ENCODE measurements at regions not wholly inside any gene's neighbourhood (a gene's known extent, or its start where the extent isn't known, plus 50 kb on each side); places are given as distances from the start of the nearest gene placed in this dataset.

DNA sequence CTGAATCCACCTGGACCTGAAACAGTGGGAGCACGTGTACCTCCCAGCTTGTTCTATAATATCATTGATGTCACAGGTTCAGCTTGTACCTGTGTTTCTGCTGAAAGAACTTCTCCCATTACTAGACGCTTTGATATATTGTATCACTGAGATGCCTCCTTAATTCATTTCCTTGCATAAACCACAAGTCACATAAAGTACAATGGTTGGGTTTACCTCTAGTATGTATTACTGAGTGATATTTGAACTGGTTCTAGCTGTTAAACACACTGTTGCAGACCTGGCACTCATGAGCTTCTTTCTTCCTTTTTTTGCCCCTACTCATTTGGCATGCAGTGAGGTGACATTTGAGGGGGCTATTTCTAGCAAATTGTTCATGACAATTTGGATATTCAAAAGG, 106.6 kb upstream of the KLF14 start:
- TF ChIP-seq POLR2A (IDR thresholded peaks at IDR 0.05): no peak
- TF ChIP-seq, protein P1, sequence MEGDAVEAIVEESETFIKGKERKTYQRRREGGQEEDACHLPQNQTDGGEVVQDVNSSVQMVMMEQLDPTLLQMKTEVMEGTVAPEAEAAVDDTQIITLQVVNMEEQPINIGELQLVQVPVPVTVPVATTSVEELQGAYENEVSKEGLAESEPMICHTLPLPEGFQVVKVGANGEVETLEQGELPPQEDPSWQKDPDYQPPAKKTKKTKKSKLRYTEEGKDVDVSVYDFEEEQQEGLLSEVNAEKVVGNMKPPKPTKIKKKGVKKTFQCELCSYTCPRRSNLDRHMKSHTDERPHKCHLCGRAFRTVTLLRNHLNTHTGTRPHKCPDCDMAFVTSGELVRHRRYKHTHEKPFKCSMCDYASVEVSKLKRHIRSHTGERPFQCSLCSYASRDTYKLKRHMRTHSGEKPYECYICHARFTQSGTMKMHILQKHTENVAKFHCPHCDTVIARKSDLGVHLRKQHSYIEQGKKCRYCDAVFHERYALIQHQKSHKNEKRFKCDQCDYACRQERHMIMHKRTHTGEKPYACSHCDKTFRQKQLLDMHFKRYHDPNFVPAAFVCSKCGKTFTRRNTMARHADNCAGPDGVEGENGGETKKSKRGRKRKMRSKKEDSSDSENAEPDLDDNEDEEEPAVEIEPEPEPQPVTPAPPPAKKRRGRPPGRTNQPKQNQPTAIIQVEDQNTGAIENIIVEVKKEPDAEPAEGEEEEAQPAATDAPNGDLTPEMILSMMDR (IDR thresholded peaks at IDR 0.05 in 4 of 5, conservative IDR thresholded peaks at IDR 0.05 in 1 of 5): no peak

Data from gastrocnemius medialis (tissue), 4 donors.